Fibroblast of skin of right quadriceps (primary cell): ENCODE measurements at regions not wholly inside any gene's neighbourhood (a gene's known extent, or its start where the extent isn't known, plus 50 kb on each side); places are given as distances from the start of the nearest gene placed in this dataset.

Experiments
- DNase-seq: peaks from one replicate; pipeline ENCODE4 v3.0.0-alpha.2; 2013

DNA sequence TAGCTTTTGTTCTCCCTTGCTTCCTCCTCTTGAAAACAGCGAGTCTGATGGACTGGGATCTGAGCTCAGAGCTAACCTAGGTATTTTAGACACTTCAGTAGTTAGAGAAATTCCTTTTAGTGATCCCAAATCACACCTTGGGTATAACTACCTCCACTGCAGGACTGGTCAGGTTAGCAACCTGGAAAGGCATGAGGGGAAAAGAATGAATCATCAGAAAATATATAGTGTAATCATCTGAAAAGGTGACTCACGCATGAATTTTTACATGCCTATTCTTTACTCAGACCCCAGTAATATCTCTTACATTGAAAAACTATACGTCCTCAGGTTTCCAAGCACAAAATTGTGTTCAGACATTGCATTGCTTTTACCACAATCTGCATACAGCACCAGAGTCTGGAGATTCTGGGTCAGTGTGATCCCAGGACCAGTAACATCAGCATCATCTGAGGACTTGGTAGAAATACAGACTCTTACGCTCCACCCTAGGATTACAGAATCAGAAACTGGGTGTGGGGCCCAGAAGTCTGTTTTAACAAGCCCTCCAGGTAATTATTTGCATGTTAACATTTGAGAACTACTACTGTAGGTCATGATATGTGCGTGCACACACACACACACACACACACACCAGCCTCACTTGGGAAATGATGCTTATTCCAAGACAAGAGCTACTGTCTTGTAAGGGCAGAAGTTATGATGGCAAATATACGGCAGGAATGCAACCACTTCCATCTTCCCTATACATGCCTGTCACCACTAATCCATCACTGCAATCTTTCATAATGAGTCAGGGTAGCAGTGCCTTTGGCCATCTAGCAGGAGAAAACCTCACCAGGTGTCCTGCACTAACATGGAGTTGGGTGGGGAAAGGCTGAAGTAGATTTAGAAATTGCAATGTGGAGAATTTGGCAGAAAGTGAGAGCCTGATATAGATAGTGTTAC lies 271.6 kb upstream of the MAP3K1 start:
- DNase-seq: peak; percentile 94

GRCh38 chr5:56540266-56540665 lies 275.1 kb upstream of the MAP3K1 start:
- DNase-seq: no peak

DNA sequence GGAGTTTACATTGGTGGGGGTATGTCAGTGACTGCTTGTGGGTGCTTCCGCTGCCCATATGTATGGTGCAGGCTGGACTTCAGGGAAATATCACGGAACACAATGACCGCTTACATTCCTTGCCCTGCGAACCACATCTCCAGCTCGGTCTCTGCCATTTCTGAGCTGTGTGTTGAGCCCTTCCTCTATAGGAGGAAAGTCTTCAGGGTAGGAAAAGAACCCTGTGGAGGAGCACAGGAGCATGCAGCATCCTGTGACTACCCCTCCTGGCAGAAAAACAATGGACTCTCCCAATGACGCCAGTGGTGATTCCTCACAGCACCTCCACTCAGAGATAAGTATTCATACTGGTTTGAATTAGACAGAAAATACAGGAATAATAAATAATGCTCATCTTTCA lies 276.8 kb upstream of the MAP3K1 start:
- DNase-seq: no peak

DNA sequence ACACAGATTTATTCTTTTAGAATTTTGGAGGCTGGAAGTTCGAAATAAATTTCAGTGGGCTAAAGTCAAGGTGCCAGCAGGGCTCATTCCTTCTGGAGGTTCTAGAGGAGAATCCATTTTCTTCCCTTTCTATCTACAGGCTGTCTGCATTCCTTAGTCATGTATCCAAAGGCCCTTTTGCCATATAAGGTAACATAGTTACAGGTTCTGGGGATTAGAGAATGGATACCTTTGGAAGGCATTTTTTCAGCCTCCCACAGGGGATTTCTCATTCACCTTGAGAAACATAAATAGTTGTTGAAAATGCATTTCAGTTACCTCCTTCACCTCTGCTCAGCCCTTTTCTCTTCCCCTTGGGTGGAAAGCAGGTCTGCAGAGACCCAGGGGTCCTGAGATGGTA lies 280.0 kb upstream of the MAP3K1 start:
- DNase-seq: no peak

DNA sequence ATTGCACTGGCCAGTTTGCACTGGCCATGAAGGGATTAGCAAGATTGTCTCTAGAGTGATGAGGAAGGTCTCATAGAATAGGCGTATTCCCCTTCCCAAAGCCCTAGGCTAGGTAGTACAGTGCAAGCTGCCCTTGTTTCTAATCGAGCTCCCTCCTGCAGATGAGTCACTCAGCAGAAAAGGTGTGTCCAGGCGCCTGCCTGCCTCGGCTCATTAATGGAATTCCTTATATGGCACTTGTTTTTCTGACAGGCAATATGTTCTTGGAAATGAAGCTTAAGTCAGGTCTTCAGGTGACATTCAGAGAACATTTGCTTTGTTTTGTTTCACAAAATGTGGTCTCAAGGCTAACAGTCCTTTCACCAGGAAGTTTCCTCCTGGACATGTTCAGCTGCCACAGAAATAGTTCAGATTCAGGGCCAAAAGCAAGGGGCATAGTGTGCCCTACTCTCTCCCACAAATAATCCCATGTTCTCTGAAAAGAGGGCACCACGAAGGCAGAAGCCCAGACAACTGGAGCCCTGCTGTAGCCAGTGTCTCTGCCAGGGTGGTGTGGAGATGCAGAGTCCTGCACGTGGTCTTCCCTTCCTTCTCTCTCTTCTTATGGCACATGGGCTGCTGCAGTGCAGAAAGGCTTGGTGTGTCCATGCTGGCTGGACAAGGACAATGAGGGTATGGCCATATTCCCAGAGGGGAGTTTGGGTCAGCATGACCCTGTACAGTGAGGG lies 281.1 kb upstream of the MAP3K1 start:
- no peak for DNase-seq

DNA sequence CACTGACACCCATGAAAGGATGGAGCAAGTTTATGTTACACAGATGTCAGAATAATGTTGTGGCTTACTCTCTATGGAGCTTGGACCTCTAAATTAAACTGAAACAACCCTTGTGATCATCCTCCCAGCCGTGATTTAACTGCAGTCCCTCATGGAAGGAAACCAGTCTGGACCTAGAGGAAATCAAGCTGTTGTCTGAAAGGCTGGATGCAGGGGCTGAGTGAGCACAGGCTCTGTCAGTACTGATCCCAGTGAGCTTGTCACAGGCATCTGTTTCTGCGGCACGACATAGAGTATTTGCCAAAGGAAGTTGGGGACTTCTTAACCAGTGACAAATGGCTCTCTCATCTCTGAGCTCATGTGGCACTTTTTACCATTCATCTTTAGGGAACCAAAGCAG lies 282.9 kb upstream of the MAP3K1 start:
- no peak for DNase-seq

DNA sequence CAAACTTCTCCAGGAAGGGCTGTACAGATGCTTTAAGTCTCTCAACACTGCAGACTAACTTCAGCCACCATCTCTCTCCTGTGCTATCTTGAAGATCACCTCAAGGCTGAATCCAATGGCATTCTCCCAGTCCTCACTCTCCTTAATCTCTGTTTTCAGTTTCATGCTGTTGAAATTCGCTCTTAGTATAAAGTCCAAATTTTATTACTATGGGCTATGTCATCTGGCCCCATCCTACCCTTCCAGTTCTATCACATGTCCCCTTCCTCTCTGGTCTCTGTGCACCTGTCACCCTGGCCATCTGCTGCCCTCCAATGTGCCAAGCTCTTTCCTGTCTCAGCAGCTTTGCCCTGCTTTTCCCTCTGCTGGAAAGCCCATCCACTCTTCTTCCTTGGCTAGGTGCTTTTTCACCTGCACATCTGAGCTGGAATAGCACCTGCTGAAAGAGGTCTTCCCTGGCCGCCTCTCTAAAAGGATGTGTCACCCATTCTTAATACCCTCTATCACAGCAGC lies 284.7 kb upstream of the MAP3K1 start:
- no peak for DNase-seq

DNA sequence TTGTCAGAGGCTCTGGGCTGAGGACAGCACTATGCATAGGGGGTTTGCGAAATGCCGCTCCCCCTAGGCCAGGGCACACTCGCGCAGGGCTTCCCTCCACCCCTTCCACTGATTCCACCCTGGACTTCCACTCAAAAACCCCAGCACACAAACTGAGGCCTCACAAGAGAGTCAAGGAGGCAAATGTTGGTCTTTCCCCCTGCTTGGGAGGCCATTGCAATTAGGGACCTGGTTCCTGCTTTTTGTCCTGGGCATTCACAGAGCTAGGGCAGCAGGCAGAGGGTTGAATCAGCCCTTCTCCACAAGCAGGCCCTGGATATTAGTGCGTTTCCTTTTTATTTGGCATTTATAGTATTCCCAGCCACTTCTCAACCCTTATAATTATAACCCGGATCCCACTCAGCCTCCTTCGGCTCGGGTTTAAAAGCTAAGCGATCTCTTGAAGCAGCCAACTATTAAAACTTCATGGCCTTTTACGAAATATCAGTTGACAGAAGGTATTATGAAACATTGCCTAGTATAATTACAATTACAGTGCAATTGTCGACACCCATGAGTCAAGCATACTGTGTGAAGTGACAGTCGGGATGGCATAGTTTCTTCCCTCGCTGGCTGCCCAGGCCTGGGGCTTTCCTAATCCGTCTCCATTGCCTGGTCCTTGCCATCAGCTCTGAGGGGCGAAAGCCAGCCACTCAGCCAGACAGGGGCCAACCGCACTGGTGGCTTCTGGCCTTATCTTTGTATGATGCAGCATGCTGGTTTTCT lies 285.5 kb upstream of the MAP3K1 start:
- DNase-seq: no peak

DNA sequence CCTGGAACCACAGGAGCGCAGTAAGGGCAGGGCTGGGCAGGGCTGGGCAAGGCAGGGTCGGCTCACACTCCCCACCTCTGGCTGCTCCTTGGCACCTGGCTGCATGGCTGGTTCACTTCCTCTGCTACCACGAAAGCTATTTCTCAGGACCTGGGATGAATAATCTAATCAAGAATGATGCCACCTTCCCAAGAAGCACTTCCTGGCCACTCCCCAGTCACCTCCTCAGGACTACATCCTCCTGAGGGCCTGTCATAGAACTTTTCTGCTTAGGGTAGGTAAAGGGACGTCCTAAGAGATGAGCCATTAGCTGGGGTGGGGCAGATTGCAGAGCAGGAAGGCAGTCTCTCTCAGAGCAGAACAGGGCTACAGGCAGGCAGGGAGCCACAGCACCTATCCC lies 288.2 kb upstream of the MAP3K1 start:
- no peak for DNase-seq

- DNase-seq: peak; percentile 51
These were observed 290.2 kb upstream of the MAP3K1 start for GRCh38 chr5:56525113-56525512.

DNA sequence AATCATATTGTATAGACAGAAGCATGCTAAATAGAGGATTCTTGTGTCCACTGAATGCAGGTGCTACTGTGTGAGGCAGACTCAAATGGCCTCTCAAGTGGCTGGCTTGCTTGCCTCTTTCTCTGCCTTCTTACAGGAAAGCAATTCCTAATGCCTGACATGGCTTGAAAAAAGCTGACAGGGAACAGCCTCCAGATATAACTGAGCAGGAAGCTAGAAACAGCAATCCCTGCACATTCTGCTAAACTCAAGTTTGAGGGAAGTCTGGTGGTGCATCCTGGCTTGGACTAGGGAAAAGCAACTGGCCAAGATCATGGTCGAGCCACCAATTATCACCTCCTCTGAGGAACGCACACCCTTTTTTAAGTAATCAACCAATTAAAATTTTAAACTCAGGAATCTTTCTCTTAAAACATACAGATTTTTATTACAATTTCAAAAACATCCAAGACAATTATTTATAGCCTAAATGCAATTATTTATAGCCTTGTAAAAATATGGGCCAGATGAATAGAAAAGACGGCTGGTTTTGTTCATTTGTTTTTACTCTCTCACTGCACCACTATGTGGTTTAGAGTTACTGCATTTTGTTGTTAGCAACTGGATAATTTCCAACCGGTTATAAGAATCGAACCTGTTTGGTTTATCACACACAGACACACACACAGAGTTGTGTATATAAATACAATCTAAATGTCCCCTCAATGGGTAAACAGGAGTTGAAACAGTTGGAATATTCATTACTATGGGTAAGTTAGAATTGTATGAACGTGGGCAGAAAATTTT lies 290.9 kb upstream of the ANKRD55 start:
- DNase-seq: no peak

DNA sequence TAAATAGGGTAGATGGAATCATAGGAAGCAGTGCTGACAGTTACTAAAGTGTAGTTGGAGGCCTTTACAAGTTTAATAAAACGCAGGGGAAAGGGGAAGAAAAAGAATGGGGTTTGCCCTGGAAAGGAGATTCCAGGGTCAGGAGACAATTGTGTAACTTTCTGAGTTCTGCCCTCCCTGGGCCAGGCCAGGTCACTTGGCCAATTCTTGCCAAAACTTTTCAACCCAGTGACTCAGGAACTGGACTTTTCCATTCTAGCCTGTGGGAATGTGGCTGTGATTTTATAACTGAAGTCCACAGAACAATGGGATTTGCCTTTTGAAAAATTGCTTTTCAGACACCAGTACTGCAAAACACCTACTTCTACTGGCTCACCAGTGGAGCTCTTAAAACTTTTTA lies 289.8 kb upstream of the ANKRD55 start:
- DNase-seq: no peak

GRCh38 chr5:56522169-56522568 lies 289.0 kb upstream of the ANKRD55 start:
- DNase-seq: no peak

GRCh38 chr5:56520986-56521730 lies 288.0 kb upstream of the ANKRD55 start:
- DNase-seq: no peak

- no peak for DNase-seq
These were observed 285.7 kb upstream of the ANKRD55 start for GRCh38 chr5:56518820-56519219.

DNA sequence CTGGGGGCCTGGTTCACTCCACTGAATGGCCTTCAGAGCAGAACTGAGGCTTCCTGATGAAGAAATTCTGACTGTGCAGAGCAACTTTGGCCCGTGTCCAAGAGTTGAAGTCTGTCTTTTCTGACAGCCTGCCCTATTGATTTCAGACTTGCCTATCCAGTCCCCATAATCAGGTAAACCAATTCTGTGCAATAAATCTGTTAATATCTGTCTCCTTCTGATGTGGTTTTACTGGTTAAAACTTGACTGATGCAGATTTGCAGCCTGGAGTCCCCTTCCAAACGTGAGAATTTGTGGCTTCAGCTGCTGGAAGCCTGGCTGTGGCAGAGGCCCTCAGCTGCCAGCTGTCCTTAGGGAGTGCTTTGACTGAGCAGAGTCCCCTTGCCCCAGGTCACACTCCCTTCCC lies 283.9 kb upstream of the ANKRD55 start:
- peak; percentile 22 for DNase-seq

- no peak for DNase-seq
These were observed 283.3 kb upstream of the ANKRD55 start for GRCh38 chr5:56516441-56516840.

- no peak for DNase-seq
These were observed 282.9 kb upstream of the ANKRD55 start for GRCh38 chr5:56516035-56516434.

DNA sequence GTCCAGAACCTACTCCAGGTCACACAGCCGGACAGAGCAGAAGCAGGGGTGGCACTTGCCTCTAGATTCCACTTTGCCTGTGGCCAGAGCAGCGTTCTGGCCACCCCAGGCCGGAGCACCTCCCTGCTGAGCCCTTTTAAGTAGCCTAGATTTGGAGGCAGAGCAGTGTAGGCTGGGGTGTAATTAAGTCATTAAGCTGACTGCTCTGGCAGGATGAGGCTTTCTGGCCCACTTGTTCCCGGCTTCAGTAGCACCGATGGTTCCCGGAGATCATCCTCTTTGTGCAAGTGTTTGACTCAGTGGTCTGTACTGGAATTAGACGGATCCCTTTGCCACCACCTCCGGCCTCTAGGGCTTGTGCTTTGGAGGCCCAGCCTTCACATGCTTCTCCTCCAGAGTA lies 281.9 kb upstream of the ANKRD55 start:
- DNase-seq: no peak

- DNase-seq: no peak
These were observed 281.1 kb upstream of the ANKRD55 start for GRCh38 chr5:56514245-56514644.

GRCh38 chr5:56513141-56513540 lies 280.0 kb upstream of the ANKRD55 start:
- no peak for DNase-seq
